GM18868 (cell line): ENCODE measurements at regions not wholly inside any gene's neighbourhood (a gene's known extent, or its start where the extent isn't known, plus 50 kb on each side); places are given as distances from the start of the nearest gene placed in this dataset.

Experiments
- ATAC-seq: cut with Tn5 transposase; IDR thresholded peaks from one replicate; pipeline ENCODE4 v1.9.1; 2021; ENCODE audit warnings: mild to moderate bottlenecking, moderate library complexity; ENCODE audit not compliant: unreplicated experiment

DNA sequence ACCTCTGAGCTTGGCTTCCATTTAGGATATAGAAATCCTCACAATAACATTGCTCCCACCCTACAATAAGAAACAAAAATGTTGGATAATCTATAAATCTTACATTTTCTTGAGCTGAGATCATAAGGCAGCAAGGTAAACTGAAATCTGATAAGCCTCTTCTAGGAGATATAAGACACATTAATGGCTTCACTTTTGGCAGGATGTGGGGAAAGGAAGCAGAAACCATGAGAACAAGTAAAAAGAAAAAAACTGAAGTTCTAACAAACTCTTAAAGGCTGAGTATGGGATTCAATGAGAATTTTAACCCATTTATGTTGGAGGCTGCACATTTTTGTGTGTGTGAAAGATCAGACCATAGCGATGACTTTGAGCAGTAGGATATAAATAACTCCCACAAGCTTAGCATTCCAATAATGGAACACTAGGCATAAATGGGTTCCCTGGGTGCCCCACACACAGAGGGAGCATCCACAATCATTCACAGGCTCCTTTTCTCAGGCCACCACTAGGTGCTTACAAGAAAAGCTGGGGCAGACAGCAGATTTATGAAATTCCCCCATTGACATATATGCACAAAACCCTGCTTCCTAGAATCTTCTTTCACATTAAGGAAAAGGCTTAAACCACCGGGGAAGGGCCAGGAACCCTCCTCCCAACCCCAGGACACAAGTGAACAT, 564.9 kb upstream of the MGMT start:
- ATAC-seq: no peak

DNA sequence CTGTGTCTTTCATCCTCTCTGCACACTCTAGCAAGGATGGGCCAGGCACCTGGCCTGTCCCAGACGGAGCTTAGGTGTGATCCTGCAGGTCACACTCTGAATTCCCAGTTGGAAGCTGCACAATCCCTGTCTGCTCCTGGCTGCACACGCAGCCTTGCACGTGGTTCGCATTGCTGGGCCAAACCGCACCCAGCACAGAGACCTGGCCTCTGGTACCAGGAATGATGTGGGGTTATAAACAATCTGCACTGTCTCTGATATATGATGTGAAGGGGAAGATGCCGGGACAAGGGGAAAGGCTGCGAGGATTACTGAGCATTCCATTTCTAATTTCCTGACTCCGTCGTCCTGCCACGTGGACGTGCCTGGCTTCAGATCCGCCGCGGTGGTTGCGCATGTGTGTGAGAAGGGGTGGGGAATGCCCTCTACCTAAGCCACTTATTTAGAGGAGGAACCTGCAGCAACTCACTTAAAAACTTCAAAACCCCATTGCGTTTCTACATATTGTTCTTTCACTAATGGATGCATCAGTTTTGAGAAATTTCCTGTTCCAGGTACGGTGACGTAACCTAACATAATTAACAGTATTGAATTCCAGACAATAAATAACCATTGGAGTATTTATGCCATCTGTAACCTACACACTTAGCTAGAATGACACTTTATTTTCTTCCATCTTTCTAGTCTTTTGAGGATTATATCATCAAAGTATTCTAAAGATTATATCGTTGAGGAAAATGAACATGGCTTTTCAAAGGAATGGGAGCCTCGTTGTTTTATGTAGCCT, 559.7 kb upstream of the MGMT start:
- no peak for ATAC-seq

DNA sequence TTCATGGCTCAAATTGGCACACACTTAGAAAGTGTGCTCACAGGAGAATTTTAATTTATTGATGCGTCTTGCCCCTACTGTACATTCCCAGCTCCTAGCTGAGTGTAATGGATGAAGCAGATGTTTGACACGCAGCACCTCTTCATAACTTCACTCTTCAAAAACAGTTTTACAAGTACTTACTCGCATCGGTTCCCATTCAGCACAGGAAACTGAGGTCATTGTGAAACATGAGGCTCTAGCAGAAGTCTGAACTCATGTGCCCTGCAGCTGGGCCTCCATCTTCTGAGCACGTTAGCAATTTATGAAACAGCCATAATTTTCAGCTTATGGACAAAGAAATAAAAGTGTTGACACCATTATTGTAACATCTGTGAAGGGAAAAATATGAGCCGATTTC, 558.9 kb upstream of the MGMT start:
- ATAC-seq: no peak

DNA sequence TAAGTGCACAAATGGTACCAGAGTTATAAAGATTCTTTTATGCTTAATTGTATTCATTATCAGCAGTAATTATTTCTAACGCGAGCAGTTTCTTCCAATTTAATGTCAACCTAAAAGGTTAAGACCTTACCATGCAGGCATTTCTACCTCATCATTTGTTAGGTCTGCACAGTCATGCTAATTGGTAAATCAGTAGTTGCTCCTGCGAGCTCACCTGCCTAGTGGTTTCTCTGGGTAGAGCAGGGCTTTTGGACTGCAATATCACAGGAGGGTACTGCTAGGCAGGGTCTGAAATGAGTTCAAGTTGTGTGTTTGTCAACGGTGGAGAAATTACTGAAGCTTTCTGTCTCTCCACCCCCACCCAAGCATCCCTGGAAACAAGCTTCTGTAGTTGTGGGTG, 558.5 kb upstream of the MGMT start:
- ATAC-seq: no peak

DNA sequence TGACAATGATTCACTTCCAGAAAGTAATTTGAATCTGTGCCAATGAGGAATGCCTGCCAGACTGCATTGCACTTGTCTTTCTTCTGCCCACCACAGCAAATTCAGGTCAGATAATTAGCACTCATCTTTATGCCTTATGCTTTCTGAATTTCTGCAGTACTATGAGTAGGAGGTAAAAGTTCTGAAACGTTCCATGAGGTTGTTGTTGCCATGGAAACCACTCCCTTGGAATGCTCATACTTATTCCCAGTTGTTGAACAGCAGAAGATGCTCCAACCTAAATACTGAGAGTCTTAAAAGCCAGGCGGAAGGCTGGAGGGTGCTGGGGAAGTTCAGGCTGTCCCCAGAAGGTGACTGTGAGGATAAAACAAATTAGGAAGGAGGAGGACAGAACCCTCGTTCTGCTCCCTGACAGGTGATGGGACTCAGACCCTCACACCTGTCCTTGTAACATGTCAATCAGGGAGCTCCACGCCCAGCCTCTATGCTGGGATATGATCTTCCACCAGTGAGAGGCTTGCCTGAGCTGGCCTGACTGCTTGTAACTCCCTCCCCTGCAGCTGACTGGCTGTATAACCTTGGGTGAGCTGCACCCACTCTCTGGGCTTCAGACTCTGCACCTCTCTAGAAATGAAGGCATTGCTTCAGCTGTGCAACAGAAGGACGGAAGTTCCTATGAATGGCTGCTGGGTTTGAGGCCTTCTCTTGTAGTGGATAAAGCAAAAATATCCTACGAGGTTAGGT, 554.3 kb upstream of the MGMT start:
- no peak for ATAC-seq

DNA sequence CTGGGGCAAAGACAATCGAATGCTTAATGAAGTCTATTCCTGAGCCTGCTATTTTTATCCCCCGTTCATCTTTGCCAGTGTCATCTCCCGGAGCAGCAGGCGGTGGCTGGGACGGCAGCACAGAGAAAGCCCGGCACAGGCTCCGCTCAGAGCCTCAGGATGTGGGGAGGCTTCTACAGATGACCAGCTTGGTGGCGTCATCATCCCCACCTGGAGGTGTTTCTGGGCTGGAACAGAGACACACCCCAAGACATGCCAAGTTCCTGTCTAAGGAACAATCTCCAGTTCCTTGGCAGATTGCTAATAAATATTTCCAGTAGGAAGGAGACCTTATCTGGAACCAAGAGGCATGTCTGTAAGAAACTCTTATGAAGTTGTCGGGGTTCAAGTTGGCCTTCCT, 552.4 kb upstream of the MGMT start:
- no peak for ATAC-seq

DNA sequence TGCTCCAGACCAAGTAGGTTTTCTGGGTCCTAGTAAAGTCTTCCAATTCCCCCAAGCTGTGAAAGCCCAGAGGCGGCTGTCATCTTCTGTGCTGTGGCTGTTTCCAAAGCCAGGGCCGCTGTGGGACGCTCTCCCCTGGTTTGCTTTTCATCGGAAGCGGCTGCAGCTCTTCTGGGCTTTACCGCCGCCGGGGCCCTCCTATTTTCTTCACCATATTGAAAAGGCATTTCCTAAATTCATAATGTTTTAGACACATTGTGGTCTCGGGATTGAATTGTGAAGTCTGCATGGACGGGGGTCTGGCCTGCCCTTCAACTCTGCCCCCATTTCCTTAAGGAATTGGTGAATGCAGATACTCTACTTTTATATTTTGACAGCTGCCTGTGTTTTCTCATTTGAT, 551.4 kb upstream of the MGMT start:
- ATAC-seq: no peak

DNA sequence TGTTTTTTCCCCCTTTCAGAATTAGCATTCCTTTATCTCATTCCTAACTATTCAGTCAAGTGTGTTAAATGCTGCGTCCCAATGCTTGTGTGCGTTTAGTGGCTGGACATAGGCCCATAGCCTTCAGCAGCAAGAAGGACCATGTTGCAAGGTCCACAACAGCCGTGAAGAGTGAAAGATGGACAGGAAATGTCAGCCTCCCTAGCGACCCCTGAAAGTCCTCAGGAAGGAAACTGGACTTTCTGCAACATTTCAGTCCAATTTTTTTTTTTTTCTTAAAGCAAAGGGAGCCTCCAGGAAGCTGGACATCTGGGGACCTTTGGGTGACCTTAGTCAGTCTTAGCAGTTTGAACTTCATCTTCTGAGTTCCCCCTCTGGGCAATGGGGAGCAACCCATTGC, 550.7 kb upstream of the MGMT start:
- ATAC-seq: no peak

DNA sequence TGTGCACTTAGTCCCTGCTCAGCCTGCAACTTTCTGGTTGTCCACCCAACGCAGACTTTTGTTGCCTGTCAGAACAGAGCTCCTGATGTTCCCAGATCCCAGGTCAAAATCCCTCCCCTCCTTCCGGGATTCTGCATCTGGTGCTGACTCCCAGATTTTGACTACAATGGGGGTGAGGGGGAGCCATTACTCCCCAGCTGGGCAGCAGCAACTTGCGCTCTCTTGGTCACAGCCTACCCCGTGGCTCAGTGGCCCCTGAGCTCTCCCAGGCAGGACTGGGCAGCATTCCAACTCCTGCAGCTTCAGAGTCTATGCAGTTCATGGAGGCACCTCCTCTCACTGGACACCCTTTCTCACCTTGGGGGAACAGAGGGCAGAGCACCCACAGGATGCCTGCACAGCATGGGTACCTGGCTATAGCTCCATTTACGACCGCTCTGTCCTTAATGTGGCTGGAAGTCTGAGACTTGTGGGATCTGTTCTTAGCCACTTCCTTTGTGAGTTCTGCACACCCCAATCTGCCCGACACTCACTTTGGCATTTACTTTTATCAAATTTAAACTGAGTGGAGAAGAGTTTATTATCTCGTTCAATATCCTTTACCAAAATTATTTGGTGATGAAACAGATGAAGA, 545.5 kb upstream of the MGMT start:
- ATAC-seq: no peak

DNA sequence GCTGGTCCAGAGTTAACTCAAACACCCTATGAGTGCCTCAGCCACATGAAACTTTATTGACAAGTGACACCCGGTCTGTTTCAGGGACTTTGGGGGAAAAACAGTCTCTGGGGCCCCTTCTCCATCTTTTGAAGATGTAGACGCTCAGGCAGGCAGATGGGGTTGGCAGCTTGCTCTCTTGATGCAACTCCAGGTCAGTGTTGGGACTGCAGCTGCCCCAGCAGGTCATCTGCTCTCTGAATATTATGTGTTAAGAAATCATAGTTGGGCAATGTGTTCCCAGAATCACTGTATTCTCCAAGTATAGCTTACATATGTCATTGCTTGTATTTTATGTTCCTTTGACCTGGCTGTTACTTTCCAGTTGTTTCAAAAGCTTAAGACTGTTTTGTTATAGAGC, 544.9 kb upstream of the MGMT start:
- ATAC-seq: no peak

DNA sequence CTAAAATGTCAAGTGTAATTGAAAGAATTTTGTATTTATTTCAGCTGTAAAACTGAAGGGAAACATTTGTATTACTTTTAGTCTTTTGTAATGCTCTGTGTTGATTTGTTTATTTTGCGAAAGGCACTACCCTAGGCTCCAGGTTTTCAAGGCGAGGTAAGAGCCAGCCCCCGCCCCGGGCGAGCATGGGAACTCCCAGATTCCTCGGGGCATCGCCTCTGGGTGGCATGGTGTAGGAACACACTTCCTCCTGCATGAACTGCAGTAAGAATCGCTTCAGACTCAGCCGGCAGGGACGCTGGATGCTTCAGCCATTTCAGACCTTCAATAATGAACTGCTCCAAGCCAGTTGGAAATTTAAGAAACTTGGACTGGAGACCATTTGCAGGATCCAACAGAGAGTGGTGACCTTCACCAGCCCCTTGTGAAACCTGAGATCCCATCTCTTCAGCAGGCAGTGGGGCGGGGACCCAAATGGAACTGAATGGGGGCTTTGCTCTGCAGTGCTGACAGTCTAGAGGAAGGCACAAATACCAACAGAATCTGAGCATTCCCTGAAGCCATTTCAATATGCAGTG, 544.3 kb upstream of the MGMT start:
- no peak for ATAC-seq

DNA sequence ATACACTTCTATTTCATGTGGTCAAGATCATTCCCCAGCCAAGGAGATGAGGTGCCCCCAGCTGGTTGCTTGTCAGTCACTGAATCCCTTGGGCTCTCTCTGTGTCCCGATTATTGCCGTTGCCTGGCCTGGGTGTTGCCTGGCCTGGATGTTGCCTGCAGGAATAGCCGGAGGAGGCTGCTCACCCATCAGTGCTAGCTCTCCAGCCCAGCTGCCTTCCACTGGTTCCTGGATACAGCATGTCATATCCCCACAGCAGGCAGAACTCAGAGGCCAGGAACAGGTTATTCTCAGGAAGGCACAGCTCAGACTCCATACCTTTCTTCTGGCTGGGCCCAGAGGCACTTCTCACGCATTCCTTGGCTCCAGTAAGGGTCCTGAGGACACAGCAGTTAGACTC, 542.1 kb upstream of the MGMT start:
- ATAC-seq: no peak

DNA sequence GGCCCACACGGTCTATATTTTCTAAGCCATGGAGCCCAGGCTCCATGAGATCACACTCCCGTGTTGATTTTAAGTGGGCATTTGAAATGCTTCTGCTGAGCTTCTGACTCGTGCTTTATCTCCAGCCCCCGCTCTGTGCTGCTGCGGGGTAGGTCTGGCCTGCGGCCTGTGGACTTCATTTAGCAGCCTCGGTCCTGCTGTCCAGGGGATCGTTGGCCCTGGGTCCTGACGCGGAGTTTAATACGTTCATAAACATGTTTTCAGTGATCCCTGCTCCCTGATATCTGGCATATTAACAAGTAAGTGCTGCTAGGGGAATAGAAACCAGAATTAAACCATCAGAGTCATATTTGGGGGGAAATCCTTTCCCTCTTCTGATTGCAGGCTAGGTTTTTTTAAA, 540.3 kb upstream of the MGMT start:
- no peak for ATAC-seq

DNA sequence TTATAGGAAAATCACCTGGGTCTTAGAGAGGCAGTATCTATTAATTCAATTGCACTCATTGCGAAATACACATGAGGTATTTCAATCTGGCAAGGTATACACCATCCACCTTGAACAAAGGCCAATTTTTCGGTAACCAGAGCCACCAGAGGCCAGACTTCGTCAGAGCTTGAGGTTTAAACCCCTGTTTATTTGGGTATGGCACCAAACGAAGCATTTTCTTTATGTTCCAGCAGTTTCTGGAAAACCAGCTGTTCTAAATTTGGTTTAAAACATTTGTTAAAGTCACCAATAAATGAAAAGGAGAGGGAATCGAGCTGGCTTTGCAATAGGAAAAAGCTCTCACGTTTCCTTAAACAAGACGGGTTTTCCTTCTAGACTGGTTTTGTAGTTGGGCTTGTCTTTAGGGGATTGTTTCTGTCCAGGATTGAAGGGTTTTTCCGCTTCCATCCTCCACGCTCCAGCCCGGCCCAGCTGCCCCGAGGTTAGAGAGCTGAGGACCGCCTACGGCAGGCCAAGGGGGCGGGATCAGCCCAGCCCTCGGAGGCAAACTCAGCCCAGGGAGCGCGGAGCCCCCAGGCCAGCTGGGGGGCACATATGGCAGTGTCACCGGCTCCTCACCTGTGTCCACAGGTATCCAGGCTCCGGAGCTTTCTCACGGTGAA, 539.4 kb upstream of the MGMT start:
- ATAC-seq: no peak

DNA sequence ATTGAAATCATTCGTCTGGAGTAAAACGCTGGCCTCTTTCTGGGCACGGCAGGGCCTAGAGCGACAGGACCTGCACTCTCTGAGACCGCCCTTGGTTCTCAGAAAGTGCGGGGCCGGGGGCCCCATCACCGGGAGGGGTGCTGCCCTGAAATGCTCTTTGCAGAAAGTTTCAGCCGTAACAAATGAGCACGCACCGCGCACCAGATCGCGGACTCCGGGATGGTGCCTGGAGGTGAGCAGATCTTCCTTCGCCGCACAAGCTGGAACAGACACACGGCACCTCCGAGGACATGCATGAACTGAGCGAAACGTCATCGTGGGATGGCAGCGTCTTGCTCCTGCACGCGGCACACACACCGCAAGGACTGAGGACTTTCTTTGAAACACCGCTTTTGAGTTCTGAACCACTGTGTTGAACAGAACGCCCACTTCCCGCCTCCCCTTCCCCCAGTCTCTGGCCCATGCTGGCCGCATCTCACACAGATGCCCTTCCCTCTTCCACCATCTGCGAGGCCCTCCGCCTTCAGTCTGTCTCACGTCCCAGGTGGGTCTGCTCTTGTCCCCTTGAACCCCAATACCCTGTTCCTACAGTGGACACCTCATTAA, 538.7 kb upstream of the MGMT start:
- no peak for ATAC-seq

DNA sequence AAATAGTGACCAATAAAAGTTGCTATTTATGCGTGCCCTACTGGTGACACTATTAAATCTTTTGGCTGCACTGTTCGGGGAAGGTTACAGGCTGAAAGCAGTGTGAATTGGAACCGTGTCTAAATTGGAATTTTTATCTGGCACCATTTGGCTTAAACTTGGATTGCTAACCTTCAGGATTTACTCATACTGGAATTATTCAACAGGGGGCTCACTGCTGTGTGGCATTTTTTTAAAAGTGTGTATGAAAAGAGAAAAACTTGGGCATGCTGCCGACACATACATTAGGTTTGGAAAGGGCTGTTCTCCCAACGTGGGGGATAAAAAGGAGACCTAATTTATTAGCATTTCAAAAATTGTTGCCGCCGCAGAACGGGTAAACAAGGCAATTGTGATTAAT, 537.9 kb upstream of the MGMT start:
- no peak for ATAC-seq

DNA sequence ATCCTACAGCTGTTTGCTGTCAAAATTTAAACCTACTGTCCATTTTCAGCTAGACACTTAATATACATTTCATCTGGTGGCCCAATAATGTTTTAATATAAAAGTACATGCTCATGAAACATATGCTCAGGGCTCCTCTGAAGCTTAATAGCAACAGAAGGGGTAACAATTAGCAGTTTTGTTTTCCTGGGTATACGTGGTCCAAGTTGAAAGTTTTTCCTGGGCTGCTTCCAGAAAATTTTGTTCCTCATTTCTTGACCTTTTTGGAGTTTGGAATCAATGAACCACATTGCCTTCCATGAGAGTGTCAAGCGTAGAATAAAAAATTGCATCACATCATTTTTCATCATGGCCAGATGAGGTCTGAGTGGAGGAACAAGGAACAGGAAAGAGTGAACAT, 537.3 kb upstream of the MGMT start:
- no peak for ATAC-seq

DNA sequence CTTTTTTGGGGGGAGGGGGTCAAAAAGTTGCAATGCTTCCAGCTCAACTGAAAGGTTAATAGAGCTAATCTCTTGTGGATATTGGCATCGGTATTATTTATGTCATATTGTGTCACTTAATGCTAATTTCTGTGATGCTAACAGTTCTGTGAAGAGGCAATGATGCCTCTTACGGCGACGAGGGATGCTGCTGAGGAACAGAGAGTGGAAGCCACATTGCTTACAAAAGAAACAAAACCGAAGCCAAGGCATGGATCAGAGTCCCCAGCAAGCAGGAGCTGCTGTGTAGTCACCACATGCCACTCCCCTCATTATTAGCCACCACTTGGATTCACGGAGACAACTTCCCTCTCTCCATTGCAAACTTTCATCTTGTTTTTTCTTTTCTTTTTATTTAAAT, 536.5 kb upstream of the MGMT start:
- no peak for ATAC-seq

DNA sequence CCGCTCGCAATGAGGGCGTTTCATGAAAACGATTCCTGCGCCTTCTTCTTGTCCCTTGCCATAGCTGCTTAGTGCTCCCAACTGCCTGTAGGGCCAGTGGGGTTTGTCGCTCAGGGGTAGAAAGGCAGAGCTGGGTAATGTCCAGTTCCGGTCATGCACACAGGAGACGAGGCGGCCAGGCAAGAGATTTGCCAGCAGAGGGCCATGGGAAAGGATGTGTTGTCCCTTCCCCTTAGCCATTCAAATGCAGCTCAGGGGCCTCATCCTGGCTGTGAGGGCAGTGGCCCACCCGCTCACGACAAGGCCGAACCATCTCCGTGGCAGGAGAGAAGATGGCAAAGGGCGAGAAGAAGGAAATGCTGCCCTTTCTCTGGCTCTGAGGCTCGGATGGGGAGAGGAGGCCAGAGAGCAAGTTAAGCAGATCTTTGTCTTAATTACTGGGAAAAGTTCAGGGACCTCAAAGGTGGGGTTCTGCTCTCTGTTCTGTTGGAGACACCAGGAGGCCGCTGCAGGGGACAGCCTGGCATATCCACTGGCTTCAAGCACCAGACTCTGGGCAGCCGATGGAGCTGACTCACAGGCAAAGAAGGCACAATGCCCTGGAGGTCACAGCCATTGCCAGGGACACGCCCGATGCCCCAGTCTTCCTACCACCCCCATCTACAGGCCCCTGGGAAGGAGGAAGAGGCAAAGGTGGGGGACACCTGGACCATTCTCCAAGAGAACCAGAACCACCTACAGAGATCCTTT, 534.8 kb upstream of the MGMT start:
- no peak for ATAC-seq

DNA sequence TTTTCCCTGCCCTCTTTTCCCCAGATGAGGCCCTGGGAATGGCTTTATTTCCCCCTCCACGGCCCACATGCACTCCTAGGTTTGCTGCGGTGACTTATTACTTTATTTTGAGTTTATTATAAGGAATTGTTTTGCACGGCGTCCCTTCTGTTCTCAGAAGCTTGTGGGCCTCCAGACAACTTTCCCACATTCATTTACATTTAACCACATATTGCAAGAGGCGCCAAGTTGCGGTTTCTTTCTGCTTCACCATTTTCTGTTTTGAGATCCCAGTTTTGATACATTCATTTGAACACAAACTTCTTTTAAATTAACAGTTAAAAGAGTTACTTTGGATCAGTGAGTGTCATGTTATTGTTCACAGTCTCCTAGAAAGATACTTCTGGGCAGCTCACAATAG, 532.5 kb upstream of the MGMT start:
- ATAC-seq: no peak
